ENCODE measurements at regions not wholly inside any gene's neighbourhood (a gene's known extent, or its start where the extent isn't known, plus 50 kb on each side); places are given as distances from the start of the nearest gene placed in this dataset.

DNA sequence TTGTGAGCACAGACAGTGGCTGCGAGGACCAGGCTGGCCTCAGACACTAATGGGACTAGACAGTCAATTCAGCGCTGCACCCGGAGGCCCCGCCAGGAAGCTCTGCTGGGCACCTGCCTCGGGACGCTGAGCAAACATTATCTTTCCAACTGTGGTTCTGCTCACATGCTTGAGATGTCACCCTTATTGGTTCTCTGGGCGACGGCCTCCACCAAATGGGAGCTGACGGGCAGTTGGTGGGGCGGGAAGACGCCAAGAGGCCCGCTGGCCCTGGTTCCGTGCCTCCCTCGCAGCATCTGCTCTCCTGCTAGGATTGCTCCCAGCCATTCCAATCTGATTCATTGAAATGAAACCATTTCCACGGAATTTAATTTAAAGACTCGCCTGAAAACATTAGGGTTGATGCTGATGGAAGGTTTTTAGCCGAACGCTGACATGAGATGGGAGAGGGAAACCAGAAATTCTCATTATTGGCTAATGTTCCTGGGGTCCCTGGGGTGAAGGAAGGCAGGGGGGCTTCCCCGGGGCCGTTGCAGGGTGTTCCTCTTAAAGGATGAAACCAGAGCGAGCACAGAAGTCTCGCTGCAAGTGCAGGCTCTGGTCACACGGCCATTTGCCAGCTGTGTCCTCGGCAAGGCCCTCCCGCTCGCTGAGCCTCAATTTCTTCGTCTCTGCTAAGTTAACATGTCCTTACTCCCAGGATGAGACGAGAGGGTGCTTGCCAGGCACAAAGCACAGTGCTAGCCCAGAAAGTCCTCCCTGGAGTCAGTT, 512.2 kb downstream of the NPHP4 start:
- TF ChIP-seq, protein P1, sequence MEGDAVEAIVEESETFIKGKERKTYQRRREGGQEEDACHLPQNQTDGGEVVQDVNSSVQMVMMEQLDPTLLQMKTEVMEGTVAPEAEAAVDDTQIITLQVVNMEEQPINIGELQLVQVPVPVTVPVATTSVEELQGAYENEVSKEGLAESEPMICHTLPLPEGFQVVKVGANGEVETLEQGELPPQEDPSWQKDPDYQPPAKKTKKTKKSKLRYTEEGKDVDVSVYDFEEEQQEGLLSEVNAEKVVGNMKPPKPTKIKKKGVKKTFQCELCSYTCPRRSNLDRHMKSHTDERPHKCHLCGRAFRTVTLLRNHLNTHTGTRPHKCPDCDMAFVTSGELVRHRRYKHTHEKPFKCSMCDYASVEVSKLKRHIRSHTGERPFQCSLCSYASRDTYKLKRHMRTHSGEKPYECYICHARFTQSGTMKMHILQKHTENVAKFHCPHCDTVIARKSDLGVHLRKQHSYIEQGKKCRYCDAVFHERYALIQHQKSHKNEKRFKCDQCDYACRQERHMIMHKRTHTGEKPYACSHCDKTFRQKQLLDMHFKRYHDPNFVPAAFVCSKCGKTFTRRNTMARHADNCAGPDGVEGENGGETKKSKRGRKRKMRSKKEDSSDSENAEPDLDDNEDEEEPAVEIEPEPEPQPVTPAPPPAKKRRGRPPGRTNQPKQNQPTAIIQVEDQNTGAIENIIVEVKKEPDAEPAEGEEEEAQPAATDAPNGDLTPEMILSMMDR (IDR thresholded peaks at IDR 0.05) = no peak
- TF ChIP-seq POLR2A (IDR thresholded peaks at IDR 0.05) = no peak

Measured in heart left ventricle (tissue), 13 donors.